Fibroblast of villous mesenchyme (primary cell): ENCODE measurements at regions not wholly inside any gene's neighbourhood (a gene's known extent, or its start where the extent isn't known, plus 50 kb on each side); places are given as distances from the start of the nearest gene placed in this dataset.

Source experiments
- DNase-seq: peaks from one replicate; pipeline ENCODE4 v3.0.0-alpha.2; 2010; ENCODE audit warnings: low read depth
- H3K4me3 ChIP-seq: 2 replicates; pipeline ENCODE4 v1.5.1; 2011; ENCODE audit warnings: low read depth, mild to moderate bottlenecking, low read length
- TF ChIP-seq, protein P1 (sequence below): IDR thresholded peaks from 2 replicates; pipeline ENCODE4 v1.5.1; 2012; ENCODE audit warnings: low read depth, mild to moderate bottlenecking, low read length; ENCODE audit not compliant: insufficient read depth

DNA sequence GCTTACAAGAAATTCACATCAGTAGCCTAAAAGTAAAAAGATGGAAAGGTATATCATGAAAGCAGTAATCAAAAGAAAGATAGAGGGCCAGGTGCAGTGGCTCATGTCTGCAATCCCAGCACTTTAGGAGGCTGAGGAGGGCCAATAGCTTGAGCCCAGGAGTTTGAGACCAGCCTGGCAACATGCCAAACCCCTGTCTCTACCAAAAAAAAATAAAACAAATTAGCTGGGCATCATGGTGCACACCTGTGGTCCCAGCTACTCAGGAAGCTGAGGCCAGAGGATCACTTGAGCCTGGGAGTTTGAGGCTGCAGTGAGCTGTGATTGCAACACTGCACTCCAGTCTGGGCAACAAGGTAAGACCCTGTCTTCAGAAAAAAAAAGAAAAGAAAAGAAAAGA lies 55.5 kb downstream of the GSPT2 start:
- TF ChIP-seq, protein P1, sequence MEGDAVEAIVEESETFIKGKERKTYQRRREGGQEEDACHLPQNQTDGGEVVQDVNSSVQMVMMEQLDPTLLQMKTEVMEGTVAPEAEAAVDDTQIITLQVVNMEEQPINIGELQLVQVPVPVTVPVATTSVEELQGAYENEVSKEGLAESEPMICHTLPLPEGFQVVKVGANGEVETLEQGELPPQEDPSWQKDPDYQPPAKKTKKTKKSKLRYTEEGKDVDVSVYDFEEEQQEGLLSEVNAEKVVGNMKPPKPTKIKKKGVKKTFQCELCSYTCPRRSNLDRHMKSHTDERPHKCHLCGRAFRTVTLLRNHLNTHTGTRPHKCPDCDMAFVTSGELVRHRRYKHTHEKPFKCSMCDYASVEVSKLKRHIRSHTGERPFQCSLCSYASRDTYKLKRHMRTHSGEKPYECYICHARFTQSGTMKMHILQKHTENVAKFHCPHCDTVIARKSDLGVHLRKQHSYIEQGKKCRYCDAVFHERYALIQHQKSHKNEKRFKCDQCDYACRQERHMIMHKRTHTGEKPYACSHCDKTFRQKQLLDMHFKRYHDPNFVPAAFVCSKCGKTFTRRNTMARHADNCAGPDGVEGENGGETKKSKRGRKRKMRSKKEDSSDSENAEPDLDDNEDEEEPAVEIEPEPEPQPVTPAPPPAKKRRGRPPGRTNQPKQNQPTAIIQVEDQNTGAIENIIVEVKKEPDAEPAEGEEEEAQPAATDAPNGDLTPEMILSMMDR: no peak
- no peak overlapping the region for H3K4me3 ChIP-seq
- DNase-seq: no peak

DNA sequence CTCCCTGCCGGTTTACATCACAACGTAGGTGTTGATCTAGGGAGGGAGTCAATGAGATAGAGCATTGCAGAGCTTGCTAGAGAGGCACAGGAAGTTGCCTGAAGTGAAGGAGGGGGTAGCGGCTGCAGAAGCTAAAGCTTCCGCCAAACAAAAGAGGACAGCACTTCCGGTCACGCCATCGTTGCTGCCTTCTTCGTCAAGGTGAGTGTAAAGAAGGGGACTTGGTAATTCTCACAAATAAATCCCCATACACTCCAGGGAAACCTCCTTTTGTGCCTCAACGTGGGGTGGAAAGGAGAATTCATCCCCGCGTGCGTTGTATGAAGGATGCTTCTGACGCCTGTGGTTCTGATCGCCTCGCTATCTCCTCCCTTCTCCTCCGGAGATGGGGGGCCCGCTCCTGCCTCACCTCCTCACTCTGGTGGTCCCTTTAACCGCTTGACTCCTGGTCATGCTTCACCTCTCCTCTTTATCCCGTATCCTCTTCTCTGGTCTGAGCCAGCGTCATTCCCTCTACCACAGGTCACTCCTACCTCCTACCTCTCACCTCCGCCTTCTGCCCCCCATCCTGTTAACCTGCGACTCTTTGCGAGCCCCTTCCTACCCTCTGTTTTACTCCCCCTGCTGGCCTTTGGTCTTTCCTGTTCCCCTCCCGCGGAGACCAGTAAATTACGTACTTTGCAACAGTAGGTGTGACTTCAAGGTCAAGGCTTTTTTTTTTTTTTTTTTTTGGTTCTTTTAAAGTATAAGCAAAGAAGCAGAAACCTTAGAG lies 59.9 kb downstream of the GSPT2 start:
- DNase-seq: peak; percentile 56
- TF ChIP-seq, protein P1: peak; percentile 13
- peak overlapping the region; percentile 77 for H3K4me3 ChIP-seq

DNA sequence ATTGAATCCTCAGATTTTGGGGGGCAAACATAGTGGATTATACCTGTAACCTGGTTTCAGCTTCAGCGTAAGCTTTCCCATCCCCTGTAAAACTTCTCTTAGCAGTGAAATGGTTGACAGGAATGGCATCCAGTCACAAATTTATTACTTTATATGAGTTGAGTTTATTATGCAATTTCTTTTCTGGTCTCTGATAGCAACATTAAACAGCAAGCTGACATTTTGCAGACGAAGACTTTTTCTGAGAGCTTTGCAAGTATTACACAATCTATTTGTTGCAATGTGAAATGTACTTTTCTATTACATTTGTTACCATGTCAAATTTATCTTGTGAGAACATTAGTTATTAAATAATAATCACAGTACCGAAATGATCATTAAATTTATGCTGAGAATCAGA lies 60.6 kb downstream of the GSPT2 start:
- TF ChIP-seq, protein P1: no peak
- DNase-seq: peak; percentile 59
- H3K4me3 ChIP-seq: peak overlapping the region; percentile 77

DNA sequence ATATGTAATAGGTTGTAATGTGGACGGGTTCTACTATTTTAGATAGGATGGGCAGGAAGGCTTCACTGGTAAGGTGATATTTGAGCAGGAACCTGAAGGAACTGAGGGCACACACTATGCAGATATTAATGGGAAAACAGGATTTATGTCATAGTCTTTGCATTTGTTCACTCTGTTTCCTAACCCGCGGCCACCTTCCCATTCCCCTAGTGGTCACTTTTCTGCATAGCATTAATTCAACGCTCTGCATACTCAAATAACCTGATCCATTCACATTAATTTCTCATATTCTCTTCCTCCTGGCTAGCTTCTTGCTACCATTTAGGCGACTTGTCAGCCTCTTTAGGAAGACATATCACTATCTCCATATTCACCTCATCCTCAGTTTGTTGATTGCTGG lies 61.5 kb downstream of the GSPT2 start:
- DNase-seq: no peak
- TF ChIP-seq, protein P1: no peak

DNA sequence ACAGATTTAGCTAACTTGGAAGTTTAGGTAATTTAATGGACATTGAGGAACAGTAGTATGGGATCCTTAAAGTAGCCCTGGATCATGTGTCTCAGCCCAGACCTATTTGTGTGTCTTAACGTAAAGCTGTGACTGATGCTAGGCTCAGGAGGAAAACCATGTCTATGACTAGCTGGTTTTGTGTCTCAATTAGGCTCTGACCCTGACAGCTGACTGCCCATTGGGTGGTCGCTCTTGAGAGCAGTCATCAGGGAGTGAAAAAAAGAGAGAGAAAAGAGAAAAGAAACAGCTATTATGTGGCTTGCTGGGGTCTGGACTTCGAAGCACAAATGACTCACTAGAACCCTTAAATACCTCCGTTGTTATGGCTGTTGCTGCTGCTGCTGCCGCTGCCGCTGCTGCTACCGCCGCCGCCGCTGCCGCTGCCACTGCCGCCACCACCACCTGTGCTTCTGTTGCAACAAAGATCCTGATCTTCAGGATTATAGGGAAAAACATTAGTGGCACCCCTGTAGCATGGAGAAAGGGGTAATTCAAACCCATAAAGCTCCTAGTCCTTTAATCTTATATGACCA lies 70.7 kb downstream of the GSPT2 start:
- TF ChIP-seq, protein P1: no peak
- no peak overlapping the region for H3K4me3 ChIP-seq
- DNase-seq: no peak

More for the DNA sequence above, 61.5 kb downstream of the GSPT2 start:
- no peak overlapping the region for H3K4me3 ChIP-seq

DNA sequence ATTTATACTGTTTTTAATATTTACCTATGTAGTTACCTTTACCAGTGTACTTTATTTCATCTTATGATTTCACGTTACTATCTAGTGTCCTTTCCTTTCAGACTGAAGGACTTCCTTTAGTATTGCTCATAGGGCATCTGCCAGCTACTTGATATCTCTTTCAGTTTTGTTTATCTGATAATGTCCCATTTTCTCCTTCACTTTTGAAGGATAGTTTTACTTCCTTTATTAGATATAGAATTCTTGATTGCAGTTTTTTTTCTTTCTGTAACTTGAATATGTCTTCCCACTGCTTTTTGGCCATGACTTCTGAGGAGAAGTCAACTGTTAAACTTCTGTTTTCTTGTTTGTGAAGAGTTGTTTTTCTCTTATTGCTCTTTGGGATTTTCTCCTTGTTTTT lies 69.4 kb upstream of the MAGED1 start:
- TF ChIP-seq, protein P1: no peak
- no peak overlapping the region for H3K4me3 ChIP-seq
- DNase-seq: no peak
